ENCODE measurements at regions not wholly inside any gene's neighbourhood (a gene's known extent, or its start where the extent isn't known, plus 50 kb on each side); places are given as distances from the start of the nearest gene placed in this dataset.
"Not testable (repeated sequence)": the region's sequence is repeated elsewhere in the genome, so short reads cannot be mapped to it uniquely, and the experiment has no call there.

- H3K9me3 Mint-ChIP-seq (ENCODE audit: low read depth): peaks cover 12% of the 10 kb centered on the region
- H3K27ac Mint-ChIP-seq, H3K36me3 Mint-ChIP-seq, ATAC-seq, H3K27me3 Mint-ChIP-seq, CTCF ChIA-PET, DNase-seq, H3K4me3 Mint-ChIP-seq, H3K4me1 Mint-ChIP-seq: not testable (repeated sequence)
Measured at GRCh38 chr11:98424773-98425172, 596.0 kb upstream of the CNTN5 start.

- Mint-ChIP-seq H3K27me3 (no peaks in the 10 kb centered on the region), H3K9me3 (ENCODE audit: low read depth) (peaks cover 8% of the 10 kb centered on the region), H3K27ac (no peak overlapping the region), H3K4me1 (no peaks in the 10 kb centered on the region), H3K36me3 (no peaks in the 10 kb centered on the region), H3K4me3 (no peak overlapping the region)
- DNase-seq: no peak
- no peak for ATAC-seq
- CTCF ChIA-PET: no interaction called here
Measured at GRCh38 chr11:98431463-98432359, 589.0 kb upstream of the CNTN5 start.

GRCh38 chr11:98434296-98434695, 586.5 kb upstream of the CNTN5 start:
- Mint-ChIP-seq H3K9me3 (ENCODE audit: low read depth) (peaks cover 8% of the 10 kb centered on the region), H3K4me3 (no peak overlapping the region), H3K4me1 (no peaks in the 10 kb centered on the region), H3K27me3 (no peaks in the 10 kb centered on the region), H3K27ac (no peak overlapping the region), H3K36me3 (no peaks in the 10 kb centered on the region)
- no peak for DNase-seq
- ATAC-seq: no peak
- CTCF ChIA-PET: no interaction called here

GRCh38 chr11:98453378-98453777, 567.4 kb upstream of the CNTN5 start:
- CTCF ChIA-PET: no interaction called here
- no peaks in the 10 kb centered on the region for H3K4me1 Mint-ChIP-seq
- no peaks in the 10 kb centered on the region for H3K27me3 Mint-ChIP-seq
- no peak for ATAC-seq
- H3K4me3 Mint-ChIP-seq: no peak overlapping the region
- DNase-seq: no peak
- H3K9me3 Mint-ChIP-seq (ENCODE audit: low read depth): peaks cover 10% of the 10 kb centered on the region
- no peak overlapping the region for H3K27ac Mint-ChIP-seq
- no peaks in the 10 kb centered on the region for H3K36me3 Mint-ChIP-seq

- no peaks in the 10 kb centered on the region for H3K36me3 Mint-ChIP-seq
- CTCF ChIA-PET: no interaction called here
- no peak overlapping the region for H3K27ac Mint-ChIP-seq
- no peaks in the 10 kb centered on the region for H3K27me3 Mint-ChIP-seq
- no peak overlapping the region for H3K4me3 Mint-ChIP-seq
- ATAC-seq: no peak
- no peak for DNase-seq
- H3K4me1 Mint-ChIP-seq: no peaks in the 10 kb centered on the region
- peaks cover 7% of the 10 kb centered on the region for H3K9me3 Mint-ChIP-seq (ENCODE audit: low read depth)
Measured at GRCh38 chr11:98455500-98456307, 565.0 kb upstream of the CNTN5 start.

GRCh38 chr11:98456308-98456680, 564.5 kb upstream of the CNTN5 start:
- Mint-ChIP-seq H3K4me1 (no peaks in the 10 kb centered on the region), H3K27ac (no peak overlapping the region), H3K9me3 (ENCODE audit: low read depth) (peaks cover 9% of the 10 kb centered on the region), H3K4me3 (no peak overlapping the region), H3K36me3 (no peaks in the 10 kb centered on the region), H3K27me3 (no peaks in the 10 kb centered on the region)
- ATAC-seq (no peak), DNase-seq (no peak)
- CTCF ChIA-PET: no interaction called here

GRCh38 chr11:98495016-98495415, 525.7 kb upstream of the CNTN5 start:
- Mint-ChIP-seq H3K36me3 (no peaks in the 10 kb centered on the region), H3K4me1 (no peaks in the 10 kb centered on the region), H3K27me3 (no peaks in the 10 kb centered on the region), H3K27ac (no peak overlapping the region), H3K9me3 (ENCODE audit: low read depth) (peaks cover 5% of the 10 kb centered on the region), H3K4me3 (no peak overlapping the region)
- no peak for DNase-seq
- no peak for ATAC-seq
- CTCF ChIA-PET: no interaction called here

GRCh38 chr11:98495601-98496000, 525.1 kb upstream of the CNTN5 start:
- CTCF ChIA-PET: no interaction called here

GRCh38 chr11:98507208-98507607, 513.5 kb upstream of the CNTN5 start:
- no peak overlapping the region for H3K4me3 Mint-ChIP-seq
- H3K36me3 Mint-ChIP-seq: no peaks in the 10 kb centered on the region
- H3K27ac Mint-ChIP-seq: no peak overlapping the region
- DNase-seq: no peak
- no peaks in the 10 kb centered on the region for H3K27me3 Mint-ChIP-seq
- CTCF ChIA-PET: no interaction called here
- peaks cover 8% of the 10 kb centered on the region for H3K9me3 Mint-ChIP-seq (ENCODE audit: low read depth)
- no peak for ATAC-seq
- H3K4me1 Mint-ChIP-seq: no peaks in the 10 kb centered on the region

More at GRCh38 chr11:98495601-98496000, 525.1 kb upstream of the CNTN5 start:
- H3K36me3 Mint-ChIP-seq: no peaks in the 10 kb centered on the region
- H3K27ac Mint-ChIP-seq: no peak overlapping the region
- H3K27me3 Mint-ChIP-seq: no peaks in the 10 kb centered on the region
- H3K9me3 Mint-ChIP-seq (ENCODE audit: low read depth): peaks cover 4% of the 10 kb centered on the region
- no peak for ATAC-seq
- H3K4me1 Mint-ChIP-seq: no peaks in the 10 kb centered on the region
- no peak overlapping the region for H3K4me3 Mint-ChIP-seq
- no peak for DNase-seq

GRCh38 chr11:98512938-98513337, 507.8 kb upstream of the CNTN5 start:
- H3K9me3 Mint-ChIP-seq (ENCODE audit: low read depth): peaks cover 13% of the 10 kb centered on the region
- no peaks in the 10 kb centered on the region for H3K36me3 Mint-ChIP-seq
- H3K4me1 Mint-ChIP-seq: no peaks in the 10 kb centered on the region
- DNase-seq (no peak), ATAC-seq (no peak)
- H3K4me3 Mint-ChIP-seq: no peak overlapping the region
- H3K27me3 Mint-ChIP-seq: no peaks in the 10 kb centered on the region
- no peak overlapping the region for H3K27ac Mint-ChIP-seq
- CTCF ChIA-PET: no interaction called here

- H3K4me1 Mint-ChIP-seq: no peaks in the 10 kb centered on the region
- CTCF ChIA-PET: no interaction called here
- H3K36me3 Mint-ChIP-seq: no peaks in the 10 kb centered on the region
- ATAC-seq: no peak
- no peak for DNase-seq
- H3K9me3 Mint-ChIP-seq (ENCODE audit: low read depth): peaks cover 4% of the 10 kb centered on the region
- no peaks in the 10 kb centered on the region for H3K27me3 Mint-ChIP-seq
- no peak overlapping the region for H3K27ac Mint-ChIP-seq
- H3K4me3 Mint-ChIP-seq: no peak overlapping the region
Measured at GRCh38 chr11:98531576-98531975, 489.2 kb upstream of the CNTN5 start.

- Mint-ChIP-seq H3K9me3 (ENCODE audit: low read depth) (peaks cover 4% of the 10 kb centered on the region), H3K27ac (no peak overlapping the region), H3K36me3 (no peaks in the 10 kb centered on the region), H3K4me1 (no peaks in the 10 kb centered on the region), H3K27me3 (no peaks in the 10 kb centered on the region), H3K4me3 (no peak overlapping the region)
- no peak for ATAC-seq
- CTCF ChIA-PET: no interaction called here
- DNase-seq: no peak
Measured at GRCh38 chr11:98536023-98536422, 484.7 kb upstream of the CNTN5 start.

- H3K4me1 Mint-ChIP-seq; H3K9me3 Mint-ChIP-seq (ENCODE audit: low read depth); H3K27me3 Mint-ChIP-seq; ATAC-seq; H3K27ac Mint-ChIP-seq; H3K36me3 Mint-ChIP-seq; H3K4me3 Mint-ChIP-seq; CTCF ChIA-PET; DNase-seq: not testable (repeated sequence)
Measured at GRCh38 chr11:98538358-98538757, 482.4 kb upstream of the CNTN5 start.

- DNase-seq (no peak), ATAC-seq (no peak)
Measured at GRCh38 chr11:98545544-98546175, 475.1 kb upstream of the CNTN5 start.

More at GRCh38 chr11:98545544-98546175, 475.1 kb upstream of the CNTN5 start:
- Mint-ChIP-seq H3K36me3 (no peaks in the 10 kb centered on the region), H3K4me1 (no peaks in the 10 kb centered on the region), H3K27ac (no peak overlapping the region), H3K9me3 (ENCODE audit: low read depth) (peaks cover 5% of the 10 kb centered on the region), H3K27me3 (no peaks in the 10 kb centered on the region), H3K4me3 (no peak overlapping the region)
- CTCF ChIA-PET: no interaction called here

All from activated CD8-positive, alpha-beta memory T cell treated with anti-CD3 and anti-CD28 coated beads, Interleukin-2, amount 10 ng/mL, durations not matched to agents 7 days and 5 days (primary cell).